Activated CD4-positive, alpha-beta memory T cell treated with anti-CD3 and anti-CD28 coated beads, Interleukin-2, amount 10 ng/mL, durations not matched to agents 7 days and 5 days (primary cell): ENCODE measurements at regions not wholly inside any gene's neighbourhood (a gene's known extent, or its start where the extent isn't known, plus 50 kb on each side); places are given as distances from the start of the nearest gene placed in this dataset.

Experiments
- CTCF ChIA-PET: fragments of 350-600 bp; sonication (Branson Sonifier 250); formaldehyde crosslinking; loops from one replicate; lab custom pipeline; 2021; ENCODE audit warnings: antibody characterized with exemption, inconsistent platforms; lab: Charles Lee
- POLR2A ChIA-PET: fragments of 350-600 bp; sonication (Branson Sonifier 250); formaldehyde crosslinking; loops from one replicate; lab custom pipeline; 2021; ENCODE audit warnings: antibody characterized with exemption; lab: Charles Lee
- DNase-seq: peaks from one replicate; pipeline ENCODE4 v3.0.0-alpha.2; 2020
- H3K27ac Mint-ChIP-seq: one replicate; pipeline ENCODE4 v1.8.0; 2021; ENCODE audit warnings: mild to moderate bottlenecking, mixed read lengths
- H3K27me3 Mint-ChIP-seq: one replicate; pipeline ENCODE4 v1.8.0; 2021; ENCODE audit warnings: mixed read lengths
- H3K36me3 Mint-ChIP-seq: one replicate; pipeline ENCODE4 v1.8.0; 2021; ENCODE audit warnings: low read depth, mixed read lengths
- H3K4me1 Mint-ChIP-seq: one replicate; pipeline ENCODE4 v1.8.0; 2021; ENCODE audit warnings: mixed read lengths
- H3K4me3 Mint-ChIP-seq: one replicate; pipeline ENCODE4 v1.8.0; 2021; ENCODE audit warnings: mild to moderate bottlenecking, mixed read lengths
- H3K9me3 Mint-ChIP-seq: one replicate; pipeline ENCODE4 v1.8.0; 2021; ENCODE audit warnings: mixed read lengths

GRCh38 chr6:53412021-53412715 lies 63.4 kb upstream of the ELOVL5 start:
- DNase-seq: no peak
- POLR2A ChIA-PET: no interaction called here
- no peak overlapping the region for H3K4me3 Mint-ChIP-seq
- H3K36me3 Mint-ChIP-seq: no peaks in the 10 kb centered on the region
- H3K9me3 Mint-ChIP-seq: no peaks in the 10 kb centered on the region
- H3K27me3 Mint-ChIP-seq: peaks cover 2% of the 10 kb centered on the region
- no peak overlapping the region for H3K27ac Mint-ChIP-seq
- CTCF ChIA-PET: interaction anchor here (1.3 to 5.3 kb wide), 3 partner anchors 73 to 240 kb away, joined by 3 to 56 read pairs (median 4); no protein-coding TSS in a partner anchor
- H3K4me1 Mint-ChIP-seq: peaks cover 4% of the 10 kb centered on the region

GRCh38 chr6:53411451-53411850 lies 62.7 kb upstream of the ELOVL5 start:
- ChIA-PET POLR2A (no interaction called here), CTCF (interaction anchor here (0.9 to 5.3 kb wide), 11 partner anchors 19 to 240 kb away, joined by 3 to 56 read pairs (median 4); no protein-coding TSS in a partner anchor)
- no peak overlapping the region for H3K27ac Mint-ChIP-seq
- no peak for DNase-seq
- H3K36me3 Mint-ChIP-seq: no peaks in the 10 kb centered on the region
- H3K4me3 Mint-ChIP-seq: no peak overlapping the region
- peaks cover 2% of the 10 kb centered on the region for H3K27me3 Mint-ChIP-seq
- no peaks in the 10 kb centered on the region for H3K9me3 Mint-ChIP-seq
- peaks cover 4% of the 10 kb centered on the region for H3K4me1 Mint-ChIP-seq

GRCh38 chr6:53410508-53411258 lies 61.9 kb upstream of the ELOVL5 start:
- Mint-ChIP-seq H3K27ac (no peak overlapping the region), H3K36me3 (no peaks in the 10 kb centered on the region), H3K27me3 (peaks cover 2% of the 10 kb centered on the region), H3K4me3 (no peak overlapping the region), H3K4me1 (peaks cover 4% of the 10 kb centered on the region), H3K9me3 (no peaks in the 10 kb centered on the region)
- peak; percentile 65 for DNase-seq
- CTCF ChIA-PET: interaction anchor here (0.9 to 5.3 kb wide), 12 partner anchors 20 to 239 kb away, joined by 3 to 56 read pairs (median 4); no protein-coding TSS in a partner anchor
- POLR2A ChIA-PET: interaction anchor here (1.1 kb wide), 3 partner anchors 50 to 159 kb away, joined by 3 read pairs; no protein-coding TSS in a partner anchor

- H3K9me3 Mint-ChIP-seq: no peaks in the 10 kb centered on the region
- POLR2A ChIA-PET: no interaction called here
- peaks cover 2% of the 10 kb centered on the region for H3K27me3 Mint-ChIP-seq
- no peaks in the 10 kb centered on the region for H3K36me3 Mint-ChIP-seq
- H3K4me3 Mint-ChIP-seq: no peak overlapping the region
- CTCF ChIA-PET: interaction anchor here (0.6 to 5.3 kb wide), 3 partner anchors 30 to 237 kb away, joined by 3 to 56 read pairs (median 5); no protein-coding TSS in a partner anchor
- H3K4me1 Mint-ChIP-seq: peaks cover 4% of the 10 kb centered on the region
- no peak overlapping the region for H3K27ac Mint-ChIP-seq
- DNase-seq: no peak
Measured at GRCh38 chr6:53408826-53409225, 60.1 kb upstream of the ELOVL5 start.

GRCh38 chr6:53399027-53399344 lies 50.2 kb upstream of the ELOVL5 start:
- peaks cover 5% of the 10 kb centered on the region for H3K27me3 Mint-ChIP-seq
- H3K4me3 Mint-ChIP-seq: no peak overlapping the region
- no peaks in the 10 kb centered on the region for H3K4me1 Mint-ChIP-seq
- DNase-seq: no peak
- POLR2A ChIA-PET: no interaction called here
- no peak overlapping the region for H3K27ac Mint-ChIP-seq
- CTCF ChIA-PET: no interaction called here
- H3K36me3 Mint-ChIP-seq: no peaks in the 10 kb centered on the region
- no peaks in the 10 kb centered on the region for H3K9me3 Mint-ChIP-seq

- CTCF ChIA-PET: interaction anchor here (1.1 kb wide), 1 partner anchor 208 kb away, joined by 3 read pairs; no protein-coding TSS in a partner anchor
- Mint-ChIP-seq H3K36me3 (no peaks in the 10 kb centered on the region), H3K4me1 (no peaks in the 10 kb centered on the region), H3K9me3 (no peaks in the 10 kb centered on the region), H3K27me3 (peaks cover 5% of the 10 kb centered on the region), H3K27ac (no peak overlapping the region), H3K4me3 (no peak overlapping the region)
- POLR2A ChIA-PET: no interaction called here
- no peak for DNase-seq
Measured at GRCh38 chr6:53398247-53399026, 49.7 kb upstream of the ELOVL5 start.
